CD4-positive, alpha-beta memory T cell (primary cell): ENCODE measurements at regions not wholly inside any gene's neighbourhood (a gene's known extent, or its start where the extent isn't known, plus 50 kb on each side); places are given as distances from the start of the nearest gene placed in this dataset.
"Not testable (repeated sequence)": the region's sequence is repeated elsewhere in the genome, so short reads cannot be mapped to it uniquely, and the experiment has no call there.

ENCODE experiments used
- CTCF ChIA-PET: fragments of 350-600 bp; sonication (Branson Sonifier 250); formaldehyde crosslinking; loops from one replicate; lab custom pipeline; 2021; ENCODE audit warnings: inconsistent platforms; ENCODE audit not compliant: partially characterized antibody; lab: Charles Lee
- POLR2A ChIA-PET: fragments of 350-600 bp; sonication (Branson Sonifier 250); formaldehyde crosslinking; loops from one replicate; lab custom pipeline; 2021; ENCODE audit not compliant: partially characterized antibody; lab: Charles Lee
- DNase-seq, 5 donors: peaks; one replicate each; pipeline versions ENCODE4 v3.0.0 to v3.0.0-alpha.2; 2020 to 2022; ENCODE audit warnings: mixed read lengths in 1 of 5
- H3K27ac ChIP-seq: one replicate; pipeline ENCODE4 v1.7.0; 2013; ENCODE audit warnings: low read depth, low read length
- H3K27me3 ChIP-seq: 2 replicates; pipeline ENCODE4 v1.7.0; 2013; ENCODE audit warnings: mild to moderate bottlenecking, low read length, moderate library complexity; ENCODE audit not compliant: insufficient read depth
- H3K36me3 ChIP-seq: 2 replicates; pipeline ENCODE4 v1.7.0; 2013; ENCODE audit warnings: mild to moderate bottlenecking, low read length, moderate library complexity; ENCODE audit not compliant: insufficient read depth
- H3K4me1 ChIP-seq: 2 replicates; pipeline ENCODE4 v1.7.0; 2013; ENCODE audit warnings: mild to moderate bottlenecking, low read length, moderate library complexity; ENCODE audit not compliant: insufficient read depth
- H3K4me3 ChIP-seq, 2 donors: one replicate each; pipeline ENCODE4 v1.7.0; 2013; ENCODE audit warnings: low read length in 2 of 2, mild to moderate bottlenecking in 1 of 2
- H3K9me3 ChIP-seq, 2 donors: one replicate each; pipeline ENCODE4 v1.7.0; 2013; ENCODE audit warnings: low read length in 2 of 2, control low read depth in 1 of 2; ENCODE audit not compliant: control insufficient read depth in 1 of 2
- H3K27ac Mint-ChIP-seq, 7 donors: one replicate each; pipeline ENCODE4 v1.8.0; 2020 to 2021; ENCODE audit warnings: mixed read lengths in 7 of 7, mild to moderate bottlenecking in 6 of 7, inconsistent platforms in 3 of 7, moderate library complexity in 3 of 7
- H3K27me3 Mint-ChIP-seq, 2 donors: one replicate each; pipeline ENCODE4 v1.8.0; 2020 to 2021; ENCODE audit warnings: mixed read lengths in 2 of 2
- H3K36me3 Mint-ChIP-seq, 2 donors: one replicate each; pipeline ENCODE4 v1.8.0; 2020 to 2021; ENCODE audit warnings: mixed read lengths in 2 of 2, inconsistent platforms in 1 of 2, mild to moderate bottlenecking in 1 of 2
- H3K4me1 Mint-ChIP-seq, 4 donors: one replicate each; pipeline ENCODE4 v1.8.0; 2020 to 2021; ENCODE audit warnings: mixed read lengths in 4 of 4, mild to moderate bottlenecking in 1 of 4
- H3K4me3 Mint-ChIP-seq, 8 donors: one replicate each; pipeline ENCODE4 v1.8.0; 2020 to 2021; ENCODE audit warnings: mixed read lengths in 8 of 8, mild to moderate bottlenecking in 7 of 8, moderate library complexity in 6 of 8, inconsistent platforms in 3 of 8
- H3K9me3 Mint-ChIP-seq, 8 donors: one replicate each; pipeline ENCODE4 v1.8.0; 2020 to 2021; ENCODE audit warnings: mixed read lengths in 8 of 8, mild to moderate bottlenecking in 5 of 8, inconsistent platforms in 3 of 8, moderate library complexity in 1 of 8
- intact Hi-C: fragments of 100-400 bp; cut with micrococcal nuclease; formaldehyde crosslinking; loops from one replicate; pipeline ENCODE4 v1.15.1; 2023

GRCh38 chr15:38644353-38644752, 79.7 kb upstream of the RASGRP1 start:
- H3K27ac ChIP-seq, H3K4me3 ChIP-seq, H3K36me3 Mint-ChIP-seq, H3K4me3 Mint-ChIP-seq, H3K9me3 ChIP-seq, H3K9me3 Mint-ChIP-seq, H3K36me3 ChIP-seq, intact Hi-C loops, H3K27ac Mint-ChIP-seq, H3K27me3 Mint-ChIP-seq, H3K27me3 ChIP-seq, DNase-seq: not testable (repeated sequence)
- peaks cover 49% of the 10 kb centered on the region for H3K4me1 ChIP-seq
- ChIA-PET POLR2A (interaction anchor here (1.2 to 1.9 kb wide), 2 partner anchors 45 to 80 kb away, joined by 4 to 5 read pairs; partner anchors contain the start of gene RASGRP1), CTCF (interaction anchor here (0.7 to 2.5 kb wide), 3 partner anchors 39 to 83 kb away, joined by 3 to 7 read pairs (median 4); no protein-coding TSS in a partner anchor)
- peaks cover 31 to 57% (median 44%) of the 10 kb centered on the region in 4 donors for H3K4me1 Mint-ChIP-seq

DNA sequence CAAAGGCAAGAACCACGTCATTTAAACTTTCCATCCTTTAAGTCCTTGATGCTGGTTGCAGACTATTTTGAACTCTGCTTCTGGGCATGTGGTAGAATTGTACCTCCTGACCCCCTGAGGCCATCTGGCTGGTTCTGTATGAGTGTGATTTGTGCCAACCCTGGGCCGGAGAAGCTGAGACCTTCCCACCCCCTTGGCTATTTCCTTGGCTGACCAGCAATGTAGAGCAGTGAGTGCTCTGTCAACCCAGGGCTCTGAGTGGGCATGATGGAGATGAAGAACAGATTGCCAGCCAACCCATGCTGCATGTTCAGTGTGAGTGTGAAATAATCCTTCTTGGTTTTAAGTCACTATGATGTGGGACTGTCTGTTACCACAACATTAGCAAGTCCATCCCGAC, 82.1 kb upstream of the RASGRP1 start:
- H3K27me3 Mint-ChIP-seq, result no peaks in the 10 kb centered on the region
- H3K27ac Mint-ChIP-seq, result peak overlapping the region; percentile 23 to 94 (median 75)
- H3K4me3 ChIP-seq, result no peak overlapping the region
- H3K27ac ChIP-seq, result no peak overlapping the region
- no peak for DNase-seq
- H3K27me3 ChIP-seq, result no peaks in the 10 kb centered on the region
- peaks cover 50 to 74% (median 63%) of the 10 kb centered on the region in 4 donors for H3K4me1 Mint-ChIP-seq
- peak overlapping the region in 3 of 8 donors; percentile 2 to 55 (median 28) for H3K4me3 Mint-ChIP-seq
- intact Hi-C loops, result no loop called here
- H3K4me1 ChIP-seq, result peaks cover 73% of the 10 kb centered on the region
- H3K36me3 ChIP-seq, result no peaks in the 10 kb centered on the region
- H3K9me3 Mint-ChIP-seq, result peaks cover 0 to 2% (median 0%) of the 10 kb centered on the region in 8 donors
- ChIA-PET CTCF (interaction anchor here (1.1 to 19.7 kb wide), 3 partner anchors 41 to 93 kb away, joined by 3 to 451 read pairs (median 252); partner anchors contain the start of gene RASGRP1), POLR2A (interaction anchor here (9.0 to 19.4 kb wide), 2 partner anchors 23 to 83 kb away, joined by 349 to 520 read pairs; partner anchors contain the start of gene RASGRP1)
- H3K36me3 Mint-ChIP-seq, result no peaks in the 10 kb centered on the region
- no peaks in the 10 kb centered on the region for H3K9me3 ChIP-seq

- intact Hi-C loops, result no loop called here
- ChIA-PET POLR2A (interaction anchor here (7.7 to 19.4 kb wide), 3 partner anchors 22 to 84 kb away, joined by 129 to 520 read pairs (median 349); partner anchors contain the start of gene RASGRP1), CTCF (interaction anchor here (0.9 to 19.7 kb wide), 7 partner anchors 15 to 84 kb away, joined by 3 to 451 read pairs (median 6); partner anchors contain the start of gene RASGRP1)
- Histone ChIP-seq H3K4me3 (no peak overlapping the region), H3K36me3 (no peaks in the 10 kb centered on the region), H3K27me3 (no peaks in the 10 kb centered on the region), H3K27ac (peak overlapping the region; percentile 4), H3K4me1 (peaks cover 81% of the 10 kb centered on the region), H3K9me3 (no peaks in the 10 kb centered on the region)
- peak overlapping the region in 2 of 8 donors; percentile 6 to 52 for H3K4me3 Mint-ChIP-seq
- H3K9me3 Mint-ChIP-seq, result peaks cover 0 to 2% (median 0%) of the 10 kb centered on the region in 8 donors
- no peaks in the 10 kb centered on the region for H3K36me3 Mint-ChIP-seq
- H3K4me1 Mint-ChIP-seq, result peaks cover 55 to 78% (median 68%) of the 10 kb centered on the region in 4 donors
- no peaks in the 10 kb centered on the region for H3K27me3 Mint-ChIP-seq
- no peak for DNase-seq
- peak overlapping the region; percentile 70 to 96 (median 91) for H3K27ac Mint-ChIP-seq
Observed at GRCh38 chr15:38647683-38648082, 83.1 kb upstream of the RASGRP1 start.

GRCh38 chr15:38648121-38648843, 83.7 kb upstream of the RASGRP1 start:
- H3K4me3 ChIP-seq, result no peak overlapping the region
- no peaks in the 10 kb centered on the region for H3K36me3 Mint-ChIP-seq
- peaks cover 0 to 2% (median 0%) of the 10 kb centered on the region in 8 donors for H3K9me3 Mint-ChIP-seq
- H3K4me1 ChIP-seq, result peaks cover 82% of the 10 kb centered on the region
- H3K36me3 ChIP-seq, result no peaks in the 10 kb centered on the region
- peak overlapping the region; percentile 11 for H3K27ac ChIP-seq
- no peaks in the 10 kb centered on the region for H3K27me3 Mint-ChIP-seq
- H3K4me3 Mint-ChIP-seq, result peak overlapping the region in 2 of 8 donors; percentile 6 to 52
- H3K9me3 ChIP-seq, result no peaks in the 10 kb centered on the region
- POLR2A ChIA-PET, result interaction anchor here (0.8 to 19.4 kb wide), 9 partner anchors 8 to 96 kb away, joined by 3 to 520 read pairs (median 6); partner anchors contain the start of gene RASGRP1
- peak overlapping the region; percentile 79 to 98 (median 94) for H3K27ac Mint-ChIP-seq
- peaks cover 56 to 78% (median 68%) of the 10 kb centered on the region in 4 donors for H3K4me1 Mint-ChIP-seq
- intact Hi-C loops, result no loop called here
- CTCF ChIA-PET, result interaction anchor here (0.8 to 19.7 kb wide), 10 partner anchors 15 to 85 kb away, joined by 3 to 451 read pairs (median 6); partner anchors contain the start of gene RASGRP1
- no peaks in the 10 kb centered on the region for H3K27me3 ChIP-seq
- no peak for DNase-seq

DNA sequence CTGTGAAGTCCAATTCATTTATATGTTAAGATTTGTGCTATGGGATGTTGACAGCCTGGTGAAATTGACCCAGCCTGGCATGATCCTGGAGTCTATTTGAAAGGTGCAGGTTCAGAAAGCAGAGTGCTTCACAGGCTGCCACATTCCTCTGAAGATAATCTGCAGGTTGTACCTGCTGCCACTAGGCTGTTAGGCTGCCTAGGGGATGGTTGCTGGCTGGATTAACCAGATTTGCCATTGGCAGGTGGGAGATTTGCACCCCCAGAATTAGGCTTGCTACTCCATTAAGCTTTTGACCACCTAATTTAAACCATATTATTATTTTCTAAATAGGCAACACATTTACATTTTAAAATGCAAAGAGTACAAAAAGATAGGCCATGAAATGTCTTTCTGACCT, 85.8 kb upstream of the RASGRP1 start:
- CTCF ChIA-PET, result interaction anchor here (0.8 to 19.7 kb wide), 8 partner anchors 18 to 175 kb away, joined by 3 to 451 read pairs (median 4); partner anchors contain the start of gene RASGRP1
- Histone ChIP-seq H3K4me1 (peaks cover 93% of the 10 kb centered on the region), H3K4me3 (no peak overlapping the region), H3K36me3 (no peaks in the 10 kb centered on the region), H3K27ac (peak overlapping the region; percentile 59), H3K27me3 (no peaks in the 10 kb centered on the region), H3K9me3 (no peaks in the 10 kb centered on the region)
- H3K9me3 Mint-ChIP-seq, result peaks cover 0 to 2% (median 0%) of the 10 kb centered on the region in 8 donors
- no peak for DNase-seq
- H3K4me3 Mint-ChIP-seq, result peak overlapping the region in 7 of 8 donors; percentile 2 to 91 (median 86)
- intact Hi-C loops, result no loop called here
- peaks cover 63 to 88% (median 75%) of the 10 kb centered on the region in 4 donors for H3K4me1 Mint-ChIP-seq
- no peaks in the 10 kb centered on the region for H3K27me3 Mint-ChIP-seq
- POLR2A ChIA-PET, result interaction anchor here (1.0 to 19.4 kb wide), 13 partner anchors 8 to 96 kb away, joined by 3 to 520 read pairs (median 29); partner anchors contain the start of gene RASGRP1
- no peaks in the 10 kb centered on the region for H3K36me3 Mint-ChIP-seq
- H3K27ac Mint-ChIP-seq, result peak overlapping the region; percentile 93 to 98 (median 96)

DNA sequence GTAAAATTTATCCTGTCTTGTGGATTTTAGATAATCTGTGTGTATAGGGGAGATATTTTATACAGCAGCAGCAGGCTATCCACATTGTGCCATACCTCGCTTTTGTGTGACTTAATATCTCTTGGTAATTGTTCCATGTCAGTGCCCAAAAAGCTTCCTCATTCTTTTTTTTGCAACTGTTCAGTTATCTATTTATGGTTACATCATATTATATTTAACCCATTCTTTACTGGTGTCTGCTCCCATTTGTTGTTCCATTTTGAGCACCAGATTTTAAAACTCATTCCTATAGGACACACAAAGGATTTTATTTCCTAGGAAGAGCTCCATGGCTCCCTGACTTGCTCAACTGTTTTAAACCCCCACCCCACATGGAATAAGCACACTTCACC, 86.3 kb upstream of the RASGRP1 start:
- intact Hi-C loops, result loop anchor here (1.0 kb wide), 1 partner anchor 87 kb away; the partner anchor contains the start of gene RASGRP1
- Histone ChIP-seq H3K27ac (peak overlapping the region; percentile 59), H3K27me3 (no peaks in the 10 kb centered on the region), H3K9me3 (no peaks in the 10 kb centered on the region), H3K4me1 (peaks cover 98% of the 10 kb centered on the region), H3K36me3 (no peaks in the 10 kb centered on the region), H3K4me3 (peak overlapping the region; percentile 32 to 37)
- Mint-ChIP-seq H3K27me3 (no peaks in the 10 kb centered on the region), H3K4me1 (peaks cover 68 to 94% (median 79%) of the 10 kb centered on the region in 4 donors), H3K9me3 (peaks cover 0 to 2% (median 0%) of the 10 kb centered on the region in 8 donors), H3K4me3 (peak overlapping the region; percentile 82 to 91 (median 86)), H3K36me3 (no peaks in the 10 kb centered on the region), H3K27ac (peak overlapping the region; percentile 93 to 98 (median 96))
- DNase-seq, result no peak
- ChIA-PET POLR2A (interaction anchor here (0.7 to 19.4 kb wide), 22 partner anchors 9 to 973 kb away, joined by 3 to 520 read pairs (median 6); partner anchors contain the start of gene RASGRP1), CTCF (interaction anchor here (0.8 to 19.7 kb wide), 16 partner anchors 8 to 176 kb away, joined by 3 to 451 read pairs (median 5); partner anchors contain the start of gene RASGRP1)
